HL-60 (cell line): ENCODE measurements at regions not wholly inside any gene's neighbourhood (a gene's known extent, or its start where the extent isn't known, plus 50 kb on each side); places are given as distances from the start of the nearest gene placed in this dataset.

Experiments used
- CTCF ChIP-seq: IDR thresholded peaks from one replicate; pipeline ENCODE4 v1.5.1; 2011; ENCODE audit warnings: low read length, control low read depth, inconsistent platforms; ENCODE audit not compliant: insufficient read depth
- GABPA ChIP-seq: IDR thresholded peaks from 2 replicates; pipeline ENCODE4 v1.6.1; 2012; ENCODE audit warnings: low read depth
- POLR2AphosphoS5 ChIP-seq: IDR thresholded peaks from 2 replicates; pipeline ENCODE4 v1.6.1; 2012; ENCODE audit warnings: low read depth
- REST ChIP-seq: IDR thresholded peaks from 2 replicates; pipeline ENCODE4 v1.6.1; 2012; ENCODE audit warnings: low read depth; ENCODE audit not compliant: insufficient replicate concordance
- SPI1 ChIP-seq: IDR thresholded peaks from 2 replicates; pipeline ENCODE4 v1.6.1; 2012; ENCODE audit warnings: low read depth, mild to moderate bottlenecking, borderline replicate concordance

GRCh38 chr14:25463480-25463879 lies 413.5 kb upstream of the STXBP6 start:
- TF ChIP-seq CTCF: no peak
- no peak for TF ChIP-seq REST
- no peak for TF ChIP-seq POLR2AphosphoS5
- TF ChIP-seq GABPA: no peak
- TF ChIP-seq SPI1: no peak
